ENCODE measurements at regions not wholly inside any gene's neighbourhood (a gene's known extent, or its start where the extent isn't known, plus 50 kb on each side); places are given as distances from the start of the nearest gene placed in this dataset.

GRCh38 chr2:52956766-52957165, 810.8 kb upstream of the CHAC2 start:
- TF ChIP-seq CTCF (IDR thresholded peaks at IDR 0.05) = no peak
- no peak overlapping the region for H3K27ac ChIP-seq

GRCh38 chr2:52956118-52956517, 811.5 kb upstream of the CHAC2 start:
- DNase-seq (ENCODE audit: low spot score) = no peak
- H3K4me3 ChIP-seq = no peak overlapping the region
- no peak overlapping the region for H3K27ac ChIP-seq
- TF ChIP-seq CTCF (IDR thresholded peaks at IDR 0.05) = no peak

More at GRCh38 chr2:52956766-52957165, 810.8 kb upstream of the CHAC2 start:
- DNase-seq (ENCODE audit: low spot score) = no peak
- H3K4me3 ChIP-seq = no peak overlapping the region

- Histone ChIP-seq H3K27ac (no peak overlapping the region), H3K4me3 (no peak overlapping the region)
- no peak for DNase-seq (ENCODE audit: low spot score)
- TF ChIP-seq CTCF (IDR thresholded peaks at IDR 0.05) = no peak
Measured at GRCh38 chr2:52955079-52955478, 812.5 kb upstream of the CHAC2 start.

DNA sequence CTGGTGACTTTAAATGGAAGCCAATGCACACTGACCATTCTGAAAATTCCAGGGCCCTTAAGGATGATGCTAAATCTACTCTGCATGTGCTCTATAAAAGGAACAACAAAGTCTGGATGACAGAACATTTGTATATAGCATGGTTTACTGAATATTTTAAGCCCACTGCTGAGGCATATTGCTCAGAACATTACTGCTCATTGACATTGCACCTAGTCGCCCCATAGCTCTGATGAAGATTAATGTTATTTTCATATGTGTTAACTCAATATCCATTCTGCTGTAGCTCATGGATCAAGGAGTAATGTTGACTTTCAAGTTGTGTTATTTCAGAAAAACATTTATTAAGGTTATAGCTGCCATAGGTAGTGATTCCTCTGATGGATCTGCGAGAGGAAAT, 827.5 kb upstream of the CHAC2 start:
- DNase-seq (ENCODE audit: low spot score) = no peak
- Histone ChIP-seq H3K4me3 (no peak overlapping the region), H3K27ac (no peak overlapping the region)
- no peak for TF ChIP-seq CTCF (IDR thresholded peaks at IDR 0.05)

GRCh38 chr2:52939250-52939649, 828.4 kb upstream of the CHAC2 start:
- no peak for DNase-seq (ENCODE audit: low spot score)
- TF ChIP-seq CTCF (IDR thresholded peaks at IDR 0.05) = no peak
- H3K27ac ChIP-seq = no peak overlapping the region
- H3K4me3 ChIP-seq = no peak overlapping the region

DNA sequence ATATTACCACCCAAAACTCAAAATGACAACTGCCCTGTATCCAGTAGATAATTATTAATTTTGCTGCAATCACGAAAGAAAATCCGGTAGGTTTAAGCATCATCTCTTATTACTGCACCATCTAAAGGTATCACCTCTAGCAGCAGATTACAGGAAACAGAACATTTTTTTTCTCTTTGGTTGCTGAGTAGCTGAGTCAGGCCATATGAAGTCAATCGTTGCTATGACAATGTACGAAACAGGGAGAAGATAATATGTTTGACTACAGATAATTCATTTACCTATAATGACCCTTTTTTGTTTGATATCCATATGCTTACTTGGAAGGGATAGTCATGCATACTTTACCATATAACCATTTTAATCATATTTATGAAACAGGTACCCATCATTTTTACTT, 831.6 kb upstream of the CHAC2 start:
- Histone ChIP-seq H3K4me3 (no peak overlapping the region), H3K27ac (no peak overlapping the region)
- no peak for DNase-seq (ENCODE audit: low spot score)
- no peak for TF ChIP-seq CTCF (IDR thresholded peaks at IDR 0.05)

GRCh38 chr2:52934920-52935640, 832.5 kb upstream of the CHAC2 start:
- no peak overlapping the region for H3K4me3 ChIP-seq
- TF ChIP-seq CTCF (IDR thresholded peaks at IDR 0.05) = no peak
- no peak for DNase-seq (ENCODE audit: low spot score)
- no peak overlapping the region for H3K27ac ChIP-seq
